HepG2 (cell line): ENCODE measurements at regions not wholly inside any gene's neighbourhood (a gene's known extent, or its start where the extent isn't known, plus 50 kb on each side); places are given as distances from the start of the nearest gene placed in this dataset.

Experiments
- BRF2 ChIP-seq: sonication (generic); formaldehyde crosslinking; IDR thresholded peaks from 2 replicates; pipeline ENCODE4 v1.8.1; 2022; ENCODE audit warnings: mild to moderate bottlenecking, missing genetic modification reagents
- DPF2 ChIP-seq: sonication (generic); formaldehyde crosslinking; IDR thresholded peaks from 2 replicates; pipeline ENCODE4 v1.4.0; 2020; ENCODE audit warnings: mild to moderate bottlenecking, low read depth, missing genetic modification reagents, borderline replicate concordance
- GATAD2A ChIP-seq: IDR thresholded peaks from 2 replicates; pipeline ENCODE4 v1.6.1; 2016
- HNRNPK ChIP-seq: fragments of 200-400 bp; formaldehyde crosslinking; IDR thresholded peaks from 2 replicates; pipeline ENCODE4 v1.6.1; 2018; ENCODE audit warnings: low read length, low read depth, moderate library complexity, mild to moderate bottlenecking; ENCODE audit not compliant: poor library complexity, severe bottlenecking
- HOMEZ ChIP-seq: IDR thresholded peaks from 2 replicates; pipeline ENCODE4 v1.6.1; 2016; ENCODE audit warnings: low read depth
- MLX ChIP-seq: IDR thresholded peaks from 2 replicates; pipeline ENCODE4 v1.6.1; 2016
- TCF7 ChIP-seq: sonication (generic); IDR thresholded peaks from 2 replicates; pipeline ENCODE4 v1.6.1; 2016; ENCODE audit warnings: antibody characterized with exemption, low read depth
- TEAD3 ChIP-seq: optimal IDR thresholded peaks from 2 replicates; pipeline ENCODE3; 2016; ENCODE audit warnings: borderline replicate concordance
- ZFP91 ChIP-seq: sonication (generic); formaldehyde crosslinking; IDR thresholded peaks from 2 replicates; pipeline ENCODE4 v1.9.0; 2022; ENCODE audit warnings: missing genetic modification reagents, mild to moderate bottlenecking, borderline replicate concordance
- ZNF446 ChIP-seq: sonication (generic); formaldehyde crosslinking; IDR thresholded peaks from 2 replicates; pipeline ENCODE4 v1.5.0; 2020; ENCODE audit warnings: mild to moderate bottlenecking, missing genetic modification reagents
- ZNF513 ChIP-seq: sonication (generic); formaldehyde crosslinking; conservative IDR thresholded peaks from 2 replicates; pipeline ENCODE4 v1.5.0; 2020; ENCODE audit warnings: missing genetic modification reagents
- ZNF574 ChIP-seq: sonication (generic); formaldehyde crosslinking; IDR thresholded peaks from 2 replicates; pipeline ENCODE4 v1.4.0; 2020; ENCODE audit warnings: missing genetic modification reagents
- ZNF644 ChIP-seq: IDR thresholded peaks from 2 replicates; pipeline ENCODE4 v1.6.1; 2016; ENCODE audit warnings: low read depth
- ZNF772 ChIP-seq: sonication (generic); formaldehyde crosslinking; IDR thresholded peaks from 2 replicates; pipeline ENCODE4 v1.5.0; 2020; ENCODE audit warnings: mild to moderate bottlenecking, missing genetic modification reagents
- ZNF777 ChIP-seq: sonication (generic); formaldehyde crosslinking; IDR thresholded peaks from 2 replicates; pipeline ENCODE4 v1.4.0; 2020; ENCODE audit warnings: missing genetic modification reagents

GRCh38 chr7:46215987-46216567 lies 295.0 kb upstream of the IGFBP3 start (continued):
- peak; percentile 28; the same call in 1 of the 2 replicates for TF ChIP-seq ZNF574 (CRISPR knock-in tag)
- TF ChIP-seq TCF7: peak; percentile 36; the same call in 1 of the 2 replicates
- peak; percentile 65; the same call in 1 of the 2 replicates for TF ChIP-seq ZFP91 (CRISPR knock-in tag)
- TF ChIP-seq ZNF644 (CRISPR knock-in tag): peak; percentile 97
- TF ChIP-seq ZNF777 (CRISPR knock-in tag): no peak
- TF ChIP-seq MLX: peak; percentile 71; the same call in 1 of the 2 replicates
- TF ChIP-seq BRF2 (CRISPR knock-in tag): 0 out of 2 replicates have a peak, but pooled peaks have one; percentile 25
- TF ChIP-seq HNRNPK: no peak
- TF ChIP-seq TEAD3 (CRISPR knock-in tag): peak; percentile 77
- peak; percentile 90 for TF ChIP-seq ZNF772 (CRISPR knock-in tag)
- TF ChIP-seq DPF2 (CRISPR knock-in tag): no peak
- peak; percentile 91 for TF ChIP-seq GATAD2A
- TF ChIP-seq HOMEZ: peak; percentile 74
- no peak for TF ChIP-seq ZNF513 (CRISPR knock-in tag)
- no peak for TF ChIP-seq ZNF446 (CRISPR knock-in tag)
